ENCODE measurements at regions not wholly inside any gene's neighbourhood (a gene's known extent, or its start where the extent isn't known, plus 50 kb on each side); places are given as distances from the start of the nearest gene placed in this dataset.

DNA sequence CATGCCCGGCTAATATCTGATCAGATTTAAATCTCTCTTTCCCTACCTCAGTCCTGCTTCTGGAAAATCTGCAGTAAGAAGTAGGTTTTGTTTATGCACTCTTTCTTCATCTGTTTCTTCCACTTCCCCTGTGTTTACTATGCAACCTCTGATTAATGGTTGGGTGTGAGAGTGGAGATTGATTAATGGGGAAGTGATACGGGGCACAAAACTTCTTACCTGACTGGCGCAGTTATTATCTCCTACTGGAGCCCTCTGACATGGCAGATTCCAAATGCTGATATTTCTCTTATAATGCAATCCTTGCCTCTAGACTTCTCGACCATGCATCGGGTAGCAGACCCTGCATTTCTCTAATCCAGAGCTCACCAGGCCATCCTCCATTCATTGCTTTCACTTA lies 60.2 kb upstream of the HPGD start:
- TF ChIP-seq, protein P1, sequence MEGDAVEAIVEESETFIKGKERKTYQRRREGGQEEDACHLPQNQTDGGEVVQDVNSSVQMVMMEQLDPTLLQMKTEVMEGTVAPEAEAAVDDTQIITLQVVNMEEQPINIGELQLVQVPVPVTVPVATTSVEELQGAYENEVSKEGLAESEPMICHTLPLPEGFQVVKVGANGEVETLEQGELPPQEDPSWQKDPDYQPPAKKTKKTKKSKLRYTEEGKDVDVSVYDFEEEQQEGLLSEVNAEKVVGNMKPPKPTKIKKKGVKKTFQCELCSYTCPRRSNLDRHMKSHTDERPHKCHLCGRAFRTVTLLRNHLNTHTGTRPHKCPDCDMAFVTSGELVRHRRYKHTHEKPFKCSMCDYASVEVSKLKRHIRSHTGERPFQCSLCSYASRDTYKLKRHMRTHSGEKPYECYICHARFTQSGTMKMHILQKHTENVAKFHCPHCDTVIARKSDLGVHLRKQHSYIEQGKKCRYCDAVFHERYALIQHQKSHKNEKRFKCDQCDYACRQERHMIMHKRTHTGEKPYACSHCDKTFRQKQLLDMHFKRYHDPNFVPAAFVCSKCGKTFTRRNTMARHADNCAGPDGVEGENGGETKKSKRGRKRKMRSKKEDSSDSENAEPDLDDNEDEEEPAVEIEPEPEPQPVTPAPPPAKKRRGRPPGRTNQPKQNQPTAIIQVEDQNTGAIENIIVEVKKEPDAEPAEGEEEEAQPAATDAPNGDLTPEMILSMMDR (conservative IDR thresholded peaks at IDR 0.05 in 1 of 2, IDR thresholded peaks at IDR 0.05 in 1 of 2; ENCODE audit: extremely low read depth in 1 of 2, insufficient read depth in 1 of 2, low read depth in 1 of 2, low read length in 2 of 2): no peak
- no peak for TF ChIP-seq EZH2 (IDR thresholded peaks at IDR 0.05; ENCODE audit: borderline replicate concordance, low read length)
